LNCAP (cell line): ENCODE measurements at regions not wholly inside any gene's neighbourhood (a gene's known extent, or its start where the extent isn't known, plus 50 kb on each side); places are given as distances from the start of the nearest gene placed in this dataset.

Source experiments
- CTCF ChIP-seq: fragments of 450-650 bp; IDR thresholded peaks from 2 replicates; pipeline ENCODE4 v1.5.1; 2017; ENCODE audit warnings: mild to moderate bottlenecking

- no peak for TF ChIP-seq CTCF
Measured at GRCh38 chr9:117546894-117547678, 132.2 kb upstream of the ASTN2 start.

GRCh38 chr9:117545846-117546245 is 131.0 kb upstream of the ASTN2 start:
- TF ChIP-seq CTCF: no peak

GRCh38 chr9:117543089-117543488 is 128.2 kb upstream of the ASTN2 start:
- TF ChIP-seq CTCF: no peak

GRCh38 chr9:117542021-117542420 is 127.2 kb upstream of the ASTN2 start:
- no peak for TF ChIP-seq CTCF

- no peak for TF ChIP-seq CTCF
Measured at GRCh38 chr9:117541181-117541580, 126.3 kb upstream of the ASTN2 start.

- TF ChIP-seq CTCF: no peak
Measured at GRCh38 chr9:117535973-117536372, 121.1 kb upstream of the ASTN2 start.

- no peak for TF ChIP-seq CTCF
Measured at GRCh38 chr9:117535434-117535833, 120.6 kb upstream of the ASTN2 start.

- TF ChIP-seq CTCF: no peak
Measured at GRCh38 chr9:117528225-117528624, 113.4 kb upstream of the ASTN2 start.
